ENCODE measurements at regions not wholly inside any gene's neighbourhood (a gene's known extent, or its start where the extent isn't known, plus 50 kb on each side); places are given as distances from the start of the nearest gene placed in this dataset.
A peak's percentile ranks its signal among the peaks of the same experiment; 100 is the strongest.

- Histone ChIP-seq H3K36me3 (ENCODE audit: control insufficient read depth, insufficient read depth, low read length) (no peaks in the 10 kb centered on the region), H3K27me3 (ENCODE audit: control insufficient read depth, insufficient read depth, low read length) (no peaks in the 10 kb centered on the region), H3K4me3 (ENCODE audit: low read length) (no peak overlapping the region), H3K4me1 (ENCODE audit: control insufficient read depth, insufficient read depth, low read length) (no peaks in the 10 kb centered on the region), H3K27ac (ENCODE audit: low read length) (no peak overlapping the region), H3K9me3 (replicated peaks; ENCODE audit: control insufficient read depth, low read depth, low read length) (no peaks in the 10 kb centered on the region)
- DNase-seq = no peak
- WGBS (ENCODE audit: insufficient coverage) = no CpG with 5 or more reads among the region's 2 CpGs
These were observed 187.9 kb upstream of the IL15 start for GRCh38 chr4:141448490-141448889.

DNA sequence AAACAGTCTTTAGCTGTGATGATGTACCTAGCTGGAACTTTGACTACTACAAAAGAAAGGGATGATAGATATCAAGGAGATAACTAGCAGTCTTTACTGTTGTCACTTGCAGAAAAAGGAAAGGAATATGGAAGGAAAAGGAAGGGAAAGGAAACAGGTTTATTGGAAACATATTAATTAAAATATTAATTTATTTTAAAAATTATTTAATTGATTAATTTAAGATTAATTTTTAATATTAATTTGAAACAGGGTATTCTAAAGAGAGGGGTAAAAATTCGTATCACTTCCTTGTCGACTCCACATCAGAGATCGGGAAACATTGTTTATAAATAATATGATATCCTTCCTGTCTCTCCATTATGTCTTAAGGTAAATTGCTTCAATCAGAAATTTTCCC, 186.5 kb upstream of the IL15 start:
- Histone ChIP-seq H3K27ac (ENCODE audit: low read length) (no peak overlapping the region), H3K4me1 (ENCODE audit: control insufficient read depth, insufficient read depth, low read length) (no peaks in the 10 kb centered on the region), H3K36me3 (ENCODE audit: control insufficient read depth, insufficient read depth, low read length) (no peaks in the 10 kb centered on the region), H3K9me3 (replicated peaks; ENCODE audit: control insufficient read depth, low read depth, low read length) (no peaks in the 10 kb centered on the region), H3K27me3 (ENCODE audit: control insufficient read depth, insufficient read depth, low read length) (no peaks in the 10 kb centered on the region), H3K4me3 (ENCODE audit: low read length) (no peak overlapping the region)
- no CpG with 5 or more reads among the region's 3 CpGs for WGBS (ENCODE audit: insufficient coverage)
- DNase-seq = no peak

DNA sequence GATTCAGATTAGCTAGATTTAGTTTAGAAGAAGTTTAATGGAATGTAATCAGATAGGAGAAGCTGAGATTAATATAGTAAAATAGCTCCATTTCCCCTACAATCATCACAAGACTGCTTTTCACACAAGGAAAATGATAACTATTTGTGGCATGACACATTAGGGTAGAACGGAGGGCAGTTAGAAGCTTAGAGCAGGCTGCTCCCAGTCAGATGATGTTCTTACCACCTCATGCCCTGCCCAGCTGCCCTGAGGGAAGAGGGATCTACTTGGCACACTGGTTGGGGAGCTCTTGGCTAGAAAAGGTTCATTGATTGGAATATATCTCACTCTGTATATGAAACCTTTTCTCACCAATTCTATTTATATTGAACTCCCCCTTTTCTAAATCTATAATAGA, 180.7 kb upstream of the IL15 start:
- Histone ChIP-seq H3K9me3 (replicated peaks; ENCODE audit: control insufficient read depth, low read depth, low read length) (no peaks in the 10 kb centered on the region), H3K27me3 (ENCODE audit: control insufficient read depth, insufficient read depth, low read length) (no peaks in the 10 kb centered on the region), H3K27ac (ENCODE audit: low read length) (no peak overlapping the region), H3K4me1 (ENCODE audit: control insufficient read depth, insufficient read depth, low read length) (no peaks in the 10 kb centered on the region), H3K36me3 (ENCODE audit: control insufficient read depth, insufficient read depth, low read length) (no peaks in the 10 kb centered on the region), H3K4me3 (ENCODE audit: low read length) (no peak overlapping the region)
- no peak for DNase-seq
- WGBS (ENCODE audit: insufficient coverage) = no CpG with 5 or more reads among the region's 1 CpG

DNA sequence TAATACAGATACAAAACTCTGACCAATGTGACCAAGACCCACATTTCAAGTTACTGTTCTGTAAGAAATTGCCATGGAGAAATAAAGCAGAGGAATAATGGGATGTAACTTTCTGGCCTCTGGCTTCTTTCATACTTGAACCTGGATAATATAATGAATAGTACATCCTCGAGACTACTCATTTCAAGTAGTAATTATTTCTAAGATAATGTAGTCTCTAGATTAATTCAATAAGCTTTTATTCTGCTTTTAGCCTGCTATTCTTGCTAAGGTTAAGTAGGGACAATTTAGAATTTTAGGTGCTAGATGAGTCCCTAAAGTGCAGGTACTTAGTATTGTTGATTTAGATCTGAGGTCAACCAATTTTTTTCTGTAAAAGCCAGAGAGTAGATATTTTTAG, 178.7 kb upstream of the IL15 start:
- WGBS (ENCODE audit: insufficient coverage) = no CpG with 5 or more reads among the region's 1 CpG

DNA sequence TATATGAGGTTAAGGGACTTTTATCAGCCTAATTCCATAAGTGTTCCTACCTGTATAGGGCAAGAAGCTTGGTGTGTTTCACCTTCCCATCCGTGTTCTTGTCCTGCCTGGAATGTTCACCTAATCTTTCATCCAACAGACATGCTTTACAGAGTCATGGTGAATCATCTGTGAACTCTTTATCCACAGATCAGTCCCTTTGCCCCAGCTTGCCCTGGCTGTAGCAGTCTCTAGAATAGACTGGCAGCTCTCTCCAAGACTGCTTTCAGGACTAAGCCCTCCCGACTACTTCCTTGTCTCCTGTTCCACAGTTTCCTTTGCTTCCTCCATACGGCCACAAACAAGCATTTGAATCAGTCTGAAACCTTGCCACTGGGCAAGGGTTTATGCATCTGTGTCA, 177.9 kb upstream of the IL15 start:
- Histone ChIP-seq H3K36me3 (ENCODE audit: control insufficient read depth, insufficient read depth, low read length) (no peaks in the 10 kb centered on the region), H3K27me3 (ENCODE audit: control insufficient read depth, insufficient read depth, low read length) (no peaks in the 10 kb centered on the region), H3K27ac (ENCODE audit: low read length) (no peak overlapping the region), H3K9me3 (replicated peaks; ENCODE audit: control insufficient read depth, low read depth, low read length) (no peaks in the 10 kb centered on the region), H3K4me3 (ENCODE audit: low read length) (no peak overlapping the region), H3K4me1 (ENCODE audit: control insufficient read depth, insufficient read depth, low read length) (no peaks in the 10 kb centered on the region)
- WGBS (ENCODE audit: insufficient coverage) = 83% methylated on average over 3 of the region's 3 CpGs
- no peak for DNase-seq

More for the DNA sequence above, 178.7 kb upstream of the IL15 start:
- DNase-seq = no peak
- H3K9me3 ChIP-seq (replicated peaks; ENCODE audit: control insufficient read depth, low read depth, low read length) = no peaks in the 10 kb centered on the region
- H3K4me1 ChIP-seq (ENCODE audit: control insufficient read depth, insufficient read depth, low read length) = no peaks in the 10 kb centered on the region
- no peaks in the 10 kb centered on the region for H3K27me3 ChIP-seq (ENCODE audit: control insufficient read depth, insufficient read depth, low read length)
- H3K36me3 ChIP-seq (ENCODE audit: control insufficient read depth, insufficient read depth, low read length) = no peaks in the 10 kb centered on the region
- H3K27ac ChIP-seq (ENCODE audit: low read length) = no peak overlapping the region
- H3K4me3 ChIP-seq (ENCODE audit: low read length) = no peak overlapping the region

GRCh38 chr4:141459020-141459419, 177.4 kb upstream of the IL15 start:
- H3K27ac ChIP-seq (ENCODE audit: low read length) = no peak overlapping the region
- DNase-seq = no peak
- H3K4me3 ChIP-seq (ENCODE audit: low read length) = no peak overlapping the region
- no peaks in the 10 kb centered on the region for H3K27me3 ChIP-seq (ENCODE audit: control insufficient read depth, insufficient read depth, low read length)
- WGBS (ENCODE audit: insufficient coverage) = no CpG with 5 or more reads among the region's 1 CpG
- H3K4me1 ChIP-seq (ENCODE audit: control insufficient read depth, insufficient read depth, low read length) = no peaks in the 10 kb centered on the region
- H3K9me3 ChIP-seq (replicated peaks; ENCODE audit: control insufficient read depth, low read depth, low read length) = no peaks in the 10 kb centered on the region
- no peaks in the 10 kb centered on the region for H3K36me3 ChIP-seq (ENCODE audit: control insufficient read depth, insufficient read depth, low read length)

DNA sequence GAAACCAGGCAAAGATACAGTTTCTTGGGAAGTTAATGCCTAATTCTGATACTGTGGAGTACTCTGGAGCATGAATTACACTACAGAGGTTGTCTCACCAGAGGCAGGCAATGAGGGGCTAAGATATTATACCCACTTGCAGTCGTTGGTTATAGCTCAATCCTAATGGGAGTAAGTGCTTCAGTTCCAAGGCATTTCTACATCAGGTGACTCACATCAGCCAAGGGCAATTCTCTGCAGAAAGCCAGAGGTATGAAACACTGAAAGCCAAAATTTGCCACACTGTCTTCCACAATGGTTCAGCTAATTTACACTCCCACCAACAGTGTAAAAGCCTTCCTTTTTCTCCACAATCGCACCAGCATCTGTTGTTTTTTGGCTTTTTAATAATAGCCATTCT, 174.0 kb upstream of the IL15 start:
- no peak for DNase-seq
- 57% methylated on average over 1 of the region's 2 CpGs for WGBS (ENCODE audit: insufficient coverage)

DNA sequence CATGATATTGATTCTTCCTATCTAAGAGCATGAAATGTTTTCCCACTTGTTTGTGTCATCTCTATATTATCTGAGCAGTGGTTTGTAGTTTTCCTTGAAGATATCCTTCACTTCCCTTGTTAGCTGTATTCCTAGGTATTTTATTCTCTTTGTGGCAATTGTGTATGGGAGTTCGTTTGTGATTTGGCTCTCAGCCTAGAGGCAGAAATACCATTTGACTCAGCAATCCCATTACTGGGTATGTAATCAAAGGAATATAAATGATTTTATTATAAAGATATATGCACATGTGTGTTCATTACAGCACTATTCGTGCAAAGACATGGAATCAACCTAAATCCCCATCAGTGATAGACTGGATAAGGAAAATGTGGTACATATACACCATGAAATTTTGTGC, 172.7 kb upstream of the IL15 start:
- H3K4me3 ChIP-seq (ENCODE audit: low read length) = no peak overlapping the region
- H3K4me1 ChIP-seq (ENCODE audit: control insufficient read depth, insufficient read depth, low read length) = peaks cover 5% of the 10 kb centered on the region
- H3K27me3 ChIP-seq (ENCODE audit: control insufficient read depth, insufficient read depth, low read length) = no peaks in the 10 kb centered on the region
- WGBS (ENCODE audit: insufficient coverage) = no CpG with 5 or more reads among the region's 2 CpGs
- no peak for DNase-seq
- H3K27ac ChIP-seq (ENCODE audit: low read length) = no peak overlapping the region
- no peaks in the 10 kb centered on the region for H3K9me3 ChIP-seq (replicated peaks; ENCODE audit: control insufficient read depth, low read depth, low read length)
- no peaks in the 10 kb centered on the region for H3K36me3 ChIP-seq (ENCODE audit: control insufficient read depth, insufficient read depth, low read length)

More for the DNA sequence above, 174.0 kb upstream of the IL15 start:
- Histone ChIP-seq H3K27me3 (ENCODE audit: control insufficient read depth, insufficient read depth, low read length) (no peaks in the 10 kb centered on the region), H3K9me3 (replicated peaks; ENCODE audit: control insufficient read depth, low read depth, low read length) (no peaks in the 10 kb centered on the region), H3K4me3 (ENCODE audit: low read length) (no peak overlapping the region), H3K27ac (ENCODE audit: low read length) (no peak overlapping the region), H3K36me3 (ENCODE audit: control insufficient read depth, insufficient read depth, low read length) (no peaks in the 10 kb centered on the region), H3K4me1 (ENCODE audit: control insufficient read depth, insufficient read depth, low read length) (peaks cover 5% of the 10 kb centered on the region)

GRCh38 chr4:141464366-141464765, 172.0 kb upstream of the IL15 start:
- DNase-seq = peak; percentile 67
- H3K27ac ChIP-seq (ENCODE audit: low read length) = no peak overlapping the region
- no peaks in the 10 kb centered on the region for H3K9me3 ChIP-seq (replicated peaks; ENCODE audit: control insufficient read depth, low read depth, low read length)
- no peaks in the 10 kb centered on the region for H3K36me3 ChIP-seq (ENCODE audit: control insufficient read depth, insufficient read depth, low read length)
- no peak overlapping the region for H3K4me3 ChIP-seq (ENCODE audit: low read length)
- no peaks in the 10 kb centered on the region for H3K27me3 ChIP-seq (ENCODE audit: control insufficient read depth, insufficient read depth, low read length)
- H3K4me1 ChIP-seq (ENCODE audit: control insufficient read depth, insufficient read depth, low read length) = peaks cover 5% of the 10 kb centered on the region
- no CpG with 5 or more reads among the region's 1 CpG for WGBS (ENCODE audit: insufficient coverage)

DNA sequence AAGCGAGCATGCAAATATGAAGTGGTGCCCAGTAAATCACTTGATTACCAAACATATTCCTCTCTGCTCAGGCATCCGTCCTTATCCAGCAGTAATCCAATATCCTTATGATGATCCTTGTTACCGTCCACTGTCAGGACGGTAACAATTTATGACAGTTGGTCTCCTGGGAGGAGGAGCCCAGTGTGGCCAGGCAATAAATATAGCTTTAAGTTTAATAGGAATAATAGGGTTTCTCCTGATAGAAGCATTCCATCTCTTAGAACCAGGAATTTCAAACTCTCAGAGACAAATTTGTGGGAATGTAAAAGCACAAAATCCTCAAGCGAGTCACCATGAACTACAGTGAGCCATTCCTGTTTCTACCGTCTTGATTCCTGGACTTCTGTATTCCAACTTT, 171.2 kb upstream of the IL15 start:
- WGBS (ENCODE audit: insufficient coverage) = 60% methylated on average over 1 of the region's 6 CpGs
- H3K27me3 ChIP-seq (ENCODE audit: control insufficient read depth, insufficient read depth, low read length) = no peaks in the 10 kb centered on the region
- no peaks in the 10 kb centered on the region for H3K36me3 ChIP-seq (ENCODE audit: control insufficient read depth, insufficient read depth, low read length)
- peak; percentile 28 for DNase-seq
- peaks cover 5% of the 10 kb centered on the region for H3K4me1 ChIP-seq (ENCODE audit: control insufficient read depth, insufficient read depth, low read length)
- no peak overlapping the region for H3K4me3 ChIP-seq (ENCODE audit: low read length)
- H3K27ac ChIP-seq (ENCODE audit: low read length) = no peak overlapping the region
- no peaks in the 10 kb centered on the region for H3K9me3 ChIP-seq (replicated peaks; ENCODE audit: control insufficient read depth, low read depth, low read length)

DNA sequence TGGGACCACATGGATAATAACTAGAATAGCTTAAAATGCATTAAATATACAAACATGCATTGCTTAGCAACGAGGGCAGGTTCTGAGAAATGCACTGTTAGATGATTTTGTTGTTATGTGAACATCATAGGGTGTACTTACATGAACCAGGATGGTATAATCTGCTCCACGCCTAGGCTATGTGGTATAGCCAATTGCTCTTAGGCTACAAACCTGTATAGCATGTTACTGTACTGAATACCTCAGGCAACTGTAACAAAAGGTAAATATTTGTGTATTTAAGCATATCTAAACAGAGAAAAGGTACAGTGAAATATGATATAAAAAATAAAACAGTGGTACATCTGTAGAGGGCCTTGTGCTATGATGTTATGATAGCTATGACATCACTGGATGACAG, 169.2 kb upstream of the IL15 start:
- DNase-seq = peak; percentile 50
- peaks cover 5% of the 10 kb centered on the region for H3K4me1 ChIP-seq (ENCODE audit: control insufficient read depth, insufficient read depth, low read length)
- H3K4me3 ChIP-seq (ENCODE audit: low read length) = no peak overlapping the region
- no peaks in the 10 kb centered on the region for H3K9me3 ChIP-seq (replicated peaks; ENCODE audit: control insufficient read depth, low read depth, low read length)
- no CpG with 5 or more reads among the region's 2 CpGs for WGBS (ENCODE audit: insufficient coverage)
- no peak overlapping the region for H3K27ac ChIP-seq (ENCODE audit: low read length)
- H3K27me3 ChIP-seq (ENCODE audit: control insufficient read depth, insufficient read depth, low read length) = no peaks in the 10 kb centered on the region
- no peaks in the 10 kb centered on the region for H3K36me3 ChIP-seq (ENCODE audit: control insufficient read depth, insufficient read depth, low read length)
